Uterus (tissue), 2 donors: ENCODE measurements at regions not wholly inside any gene's neighbourhood (a gene's known extent, or its start where the extent isn't known, plus 50 kb on each side); places are given as distances from the start of the nearest gene placed in this dataset.

ENCODE experiments used
- POLR2A ChIP-seq, 2 donors: fragments of 450-650 bp; IDR thresholded peaks; one replicate each; pipeline ENCODE4 v1.6.1; 2016; ENCODE audit warnings: antibody characterized with exemption in 2 of 2, mild to moderate bottlenecking in 1 of 2, moderate library complexity in 1 of 2
- TF ChIP-seq, protein P1 (sequence below), 4 experiments: fragments of 200-600 bp in 2 of 4; fragments of 450-650 bp in 2 of 4; sonication (generic) in 2 of 4; IDR thresholded peaks; one replicate each; pipeline ENCODE4 v1.5.1; 2016 to 2019; ENCODE audit warnings: antibody characterized with exemption in 4 of 4, mild to moderate bottlenecking in 2 of 4, moderate library complexity in 1 of 4

GRCh38 chr4:35926788-35927187, 317.5 kb downstream of the ARAP2 start:
- TF ChIP-seq, protein P1, sequence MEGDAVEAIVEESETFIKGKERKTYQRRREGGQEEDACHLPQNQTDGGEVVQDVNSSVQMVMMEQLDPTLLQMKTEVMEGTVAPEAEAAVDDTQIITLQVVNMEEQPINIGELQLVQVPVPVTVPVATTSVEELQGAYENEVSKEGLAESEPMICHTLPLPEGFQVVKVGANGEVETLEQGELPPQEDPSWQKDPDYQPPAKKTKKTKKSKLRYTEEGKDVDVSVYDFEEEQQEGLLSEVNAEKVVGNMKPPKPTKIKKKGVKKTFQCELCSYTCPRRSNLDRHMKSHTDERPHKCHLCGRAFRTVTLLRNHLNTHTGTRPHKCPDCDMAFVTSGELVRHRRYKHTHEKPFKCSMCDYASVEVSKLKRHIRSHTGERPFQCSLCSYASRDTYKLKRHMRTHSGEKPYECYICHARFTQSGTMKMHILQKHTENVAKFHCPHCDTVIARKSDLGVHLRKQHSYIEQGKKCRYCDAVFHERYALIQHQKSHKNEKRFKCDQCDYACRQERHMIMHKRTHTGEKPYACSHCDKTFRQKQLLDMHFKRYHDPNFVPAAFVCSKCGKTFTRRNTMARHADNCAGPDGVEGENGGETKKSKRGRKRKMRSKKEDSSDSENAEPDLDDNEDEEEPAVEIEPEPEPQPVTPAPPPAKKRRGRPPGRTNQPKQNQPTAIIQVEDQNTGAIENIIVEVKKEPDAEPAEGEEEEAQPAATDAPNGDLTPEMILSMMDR (IDR thresholded peaks at IDR 0.05) = no peak
- TF ChIP-seq POLR2A (IDR thresholded peaks at IDR 0.05) = no peak
